ENCODE measurements at regions not wholly inside any gene's neighbourhood (a gene's known extent, or its start where the extent isn't known, plus 50 kb on each side); places are given as distances from the start of the nearest gene placed in this dataset.
A peak's percentile ranks its signal among the peaks of the same experiment; 100 is the strongest.

GRCh38 chr3:102038477-102039142 is 189.3 kb downstream of the NFKBIZ start (continued):
- TF ChIP-seq, protein P1, sequence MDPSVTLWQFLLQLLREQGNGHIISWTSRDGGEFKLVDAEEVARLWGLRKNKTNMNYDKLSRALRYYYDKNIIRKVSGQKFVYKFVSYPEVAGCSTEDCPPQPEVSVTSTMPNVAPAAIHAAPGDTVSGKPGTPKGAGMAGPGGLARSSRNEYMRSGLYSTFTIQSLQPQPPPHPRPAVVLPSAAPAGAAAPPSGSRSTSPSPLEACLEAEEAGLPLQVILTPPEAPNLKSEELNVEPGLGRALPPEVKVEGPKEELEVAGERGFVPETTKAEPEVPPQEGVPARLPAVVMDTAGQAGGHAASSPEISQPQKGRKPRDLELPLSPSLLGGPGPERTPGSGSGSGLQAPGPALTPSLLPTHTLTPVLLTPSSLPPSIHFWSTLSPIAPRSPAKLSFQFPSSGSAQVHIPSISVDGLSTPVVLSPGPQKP (IDR thresholded peaks at IDR 0.05; ENCODE audit: low read depth, low read length): no peak
- TF ChIP-seq SMAD5 (IDR thresholded peaks at IDR 0.05; ENCODE audit: low read depth) (no peak), SRF (IDR thresholded peaks at IDR 0.05; ENCODE audit: low read depth in 2 of 2, low read length in 2 of 2) (no peak), PRDM15 (CRISPR knock-in tag; IDR thresholded peaks at IDR 0.05) (no peak), CREM (IDR thresholded peaks at IDR 0.05; ENCODE audit: low read depth) (peak; percentile 58; the same call in 1 of the 2 replicates), IKZF1 (conservative IDR thresholded peaks at IDR 0.05) (peak; percentile 90), POLR2AphosphoS5 (IDR thresholded peaks at IDR 0.05; ENCODE audit: low read length) (0 out of 2 replicates have a peak, but pooled peaks have one; percentile 21), ZNF274 (IDR thresholded peaks at IDR 0.05; ENCODE audit: insufficient read depth, insufficient read length) (no peak), CHD2 (IDR thresholded peaks at IDR 0.05; ENCODE audit: borderline replicate concordance, low read depth, low read length) (0 out of 2 replicates have a peak, but pooled peaks have one; percentile 27), DPF2 (IDR thresholded peaks at IDR 0.05) (peak; percentile 73; the same call in 1 of the 2 replicates), EGR1 (IDR thresholded peaks at IDR 0.05; ENCODE audit: borderline replicate concordance in 1 of 2, low read depth in 2 of 2, low read length in 2 of 2) (no peak), NFYB (IDR thresholded peaks at IDR 0.05; ENCODE audit: insufficient read depth, low read depth, low read length) (0 out of 2 replicates have a peak, but pooled peaks have one; percentile 33), POLR2A (IDR thresholded peaks at IDR 0.05; ENCODE audit: low read depth, low read length) (no peak), MEF2A (IDR thresholded peaks at IDR 0.05; ENCODE audit: insufficient read depth, low read depth, low read length) (peak; percentile 98), RCOR1 (conservative IDR thresholded peaks at IDR 0.05; ENCODE audit: low read depth, low read length) (no peak), ZNF24 (IDR thresholded peaks at IDR 0.05) (peak; percentile 89), EZH2 (IDR thresholded peaks at IDR 0.05; ENCODE audit: borderline replicate concordance, control insufficient read depth, low read depth, low read length) (no peak)
- TF ChIP-seq, protein P2, sequence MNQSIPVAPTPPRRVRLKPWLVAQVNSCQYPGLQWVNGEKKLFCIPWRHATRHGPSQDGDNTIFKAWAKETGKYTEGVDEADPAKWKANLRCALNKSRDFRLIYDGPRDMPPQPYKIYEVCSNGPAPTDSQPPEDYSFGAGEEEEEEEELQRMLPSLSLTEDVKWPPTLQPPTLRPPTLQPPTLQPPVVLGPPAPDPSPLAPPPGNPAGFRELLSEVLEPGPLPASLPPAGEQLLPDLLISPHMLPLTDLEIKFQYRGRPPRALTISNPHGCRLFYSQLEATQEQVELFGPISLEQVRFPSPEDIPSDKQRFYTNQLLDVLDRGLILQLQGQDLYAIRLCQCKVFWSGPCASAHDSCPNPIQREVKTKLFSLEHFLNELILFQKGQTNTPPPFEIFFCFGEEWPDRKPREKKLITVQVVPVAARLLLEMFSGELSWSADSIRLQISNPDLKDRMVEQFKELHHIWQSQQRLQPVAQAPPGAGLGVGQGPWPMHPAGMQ (IDR thresholded peaks at IDR 0.05; ENCODE audit: borderline replicate concordance): peak; percentile 33; the same call in 1 of the 2 replicates
- TF ChIP-seq, protein P3, sequence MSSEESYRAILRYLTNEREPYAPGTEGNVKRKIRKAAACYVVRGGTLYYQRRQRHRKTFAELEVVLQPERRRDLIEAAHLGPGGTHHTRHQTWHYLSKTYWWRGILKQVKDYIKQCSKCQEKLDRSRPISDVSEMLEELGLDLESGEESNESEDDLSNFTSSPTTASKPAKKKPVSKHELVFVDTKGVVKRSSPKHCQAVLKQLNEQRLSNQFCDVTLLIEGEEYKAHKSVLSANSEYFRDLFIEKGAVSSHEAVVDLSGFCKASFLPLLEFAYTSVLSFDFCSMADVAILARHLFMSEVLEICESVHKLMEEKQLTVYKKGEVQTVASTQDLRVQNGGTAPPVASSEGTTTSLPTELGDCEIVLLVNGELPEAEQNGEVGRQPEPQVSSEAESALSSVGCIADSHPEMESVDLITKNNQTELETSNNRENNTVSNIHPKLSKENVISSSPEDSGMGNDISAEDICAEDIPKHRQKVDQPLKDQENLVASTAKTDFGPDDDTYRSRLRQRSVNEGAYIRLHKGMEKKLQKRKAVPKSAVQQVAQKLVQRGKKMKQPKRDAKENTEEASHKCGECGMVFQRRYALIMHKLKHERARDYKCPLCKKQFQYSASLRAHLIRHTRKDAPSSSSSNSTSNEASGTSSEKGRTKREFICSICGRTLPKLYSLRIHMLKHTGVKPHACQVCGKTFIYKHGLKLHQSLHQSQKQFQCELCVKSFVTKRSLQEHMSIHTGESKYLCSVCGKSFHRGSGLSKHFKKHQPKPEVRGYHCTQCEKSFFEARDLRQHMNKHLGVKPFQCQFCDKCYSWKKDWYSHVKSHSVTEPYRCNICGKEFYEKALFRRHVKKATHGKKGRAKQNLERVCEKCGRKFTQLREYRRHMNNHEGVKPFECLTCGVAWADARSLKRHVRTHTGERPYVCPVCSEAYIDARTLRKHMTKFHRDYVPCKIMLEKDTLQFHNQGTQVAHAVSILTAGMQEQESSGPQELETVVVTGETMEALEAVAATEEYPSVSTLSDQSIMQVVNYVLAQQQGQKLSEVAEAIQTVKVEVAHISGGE (CRISPR knock-in tag; IDR thresholded peaks at IDR 0.05): no peak
